ENCODE measurements at regions not wholly inside any gene's neighbourhood (a gene's known extent, or its start where the extent isn't known, plus 50 kb on each side); places are given as distances from the start of the nearest gene placed in this dataset.

DNA sequence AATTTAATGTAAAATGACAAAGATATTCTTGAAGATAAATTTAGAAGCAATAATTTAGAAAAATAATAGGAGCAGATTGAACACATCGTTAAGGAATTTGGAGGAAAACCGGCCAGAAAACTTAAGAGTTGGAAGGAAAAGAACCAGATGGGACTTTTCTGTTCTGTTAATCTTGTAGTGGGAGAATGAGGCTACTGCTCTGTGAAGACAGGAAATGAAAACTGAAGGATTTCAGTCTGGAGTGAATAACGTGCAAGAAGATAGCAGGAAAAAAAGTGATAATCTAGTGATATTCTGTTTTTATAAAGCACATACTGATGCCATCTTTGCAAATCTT, 74.2 kb downstream of the DPPA2 start:
- Histone ChIP-seq H3K9ac (ENCODE audit: low read length) (no peak overlapping the region), H3K4me3 (ENCODE audit: low read length) (no peak overlapping the region), H3F3A (ENCODE audit: insufficient read depth, low read length) (no peaks in the 10 kb centered on the region), H3K27ac (ENCODE audit: low read length) (no peak overlapping the region), H3K79me2 (ENCODE audit: low read length) (no peaks in the 10 kb centered on the region), H3K4me1 (ENCODE audit: low read length) (no peaks in the 10 kb centered on the region), H2AFZ (ENCODE audit: low read length) (no peak overlapping the region), H3K9me3 (replicated peaks; ENCODE audit: insufficient read depth, low read length) (no peaks in the 10 kb centered on the region), H3K4me2 (ENCODE audit: low read depth, low read length) (no peak overlapping the region), H3K36me3 (replicated peaks; ENCODE audit: insufficient read depth, low read length) (no peaks in the 10 kb centered on the region), H4K20me1 (ENCODE audit: insufficient read depth, low read length) (no peaks in the 10 kb centered on the region), H3K27me3 (replicated peaks; ENCODE audit: insufficient read depth, low read length) (no peaks in the 10 kb centered on the region), H3K9me2 (replicated peaks; ENCODE audit: insufficient read depth, low read length) (no peaks in the 10 kb centered on the region)
- DNase-seq = no peak
- TF ChIP-seq EZH2phosphoT487 (IDR thresholded peaks at IDR 0.05; ENCODE audit: low read length) = no peak
- TF ChIP-seq, protein P1, sequence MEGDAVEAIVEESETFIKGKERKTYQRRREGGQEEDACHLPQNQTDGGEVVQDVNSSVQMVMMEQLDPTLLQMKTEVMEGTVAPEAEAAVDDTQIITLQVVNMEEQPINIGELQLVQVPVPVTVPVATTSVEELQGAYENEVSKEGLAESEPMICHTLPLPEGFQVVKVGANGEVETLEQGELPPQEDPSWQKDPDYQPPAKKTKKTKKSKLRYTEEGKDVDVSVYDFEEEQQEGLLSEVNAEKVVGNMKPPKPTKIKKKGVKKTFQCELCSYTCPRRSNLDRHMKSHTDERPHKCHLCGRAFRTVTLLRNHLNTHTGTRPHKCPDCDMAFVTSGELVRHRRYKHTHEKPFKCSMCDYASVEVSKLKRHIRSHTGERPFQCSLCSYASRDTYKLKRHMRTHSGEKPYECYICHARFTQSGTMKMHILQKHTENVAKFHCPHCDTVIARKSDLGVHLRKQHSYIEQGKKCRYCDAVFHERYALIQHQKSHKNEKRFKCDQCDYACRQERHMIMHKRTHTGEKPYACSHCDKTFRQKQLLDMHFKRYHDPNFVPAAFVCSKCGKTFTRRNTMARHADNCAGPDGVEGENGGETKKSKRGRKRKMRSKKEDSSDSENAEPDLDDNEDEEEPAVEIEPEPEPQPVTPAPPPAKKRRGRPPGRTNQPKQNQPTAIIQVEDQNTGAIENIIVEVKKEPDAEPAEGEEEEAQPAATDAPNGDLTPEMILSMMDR (IDR thresholded peaks at IDR 0.05; ENCODE audit: low read length) = no peak
- TF ChIP-seq EZH2 (optimal IDR thresholded peaks at IDR 0.05; ENCODE audit: low read depth, low read length) = no peak
